Ascending aorta (tissue), 2 donors: ENCODE measurements at regions not wholly inside any gene's neighbourhood (a gene's known extent, or its start where the extent isn't known, plus 50 kb on each side); places are given as distances from the start of the nearest gene placed in this dataset.
"Not testable (repeated sequence)": the region's sequence is repeated elsewhere in the genome, so short reads cannot be mapped to it uniquely, and the experiment has no call there.

Experiments
- DNase-seq, 2 donors: peaks; one replicate each; pipeline ENCODE4 v3.0.0-alpha.2; 2019; ENCODE audit warnings: low spot score in 2 of 2
- H3K27ac ChIP-seq, 2 donors: fragments of 200-600 bp; sonication (generic); one replicate each; pipeline ENCODE4 v1.5.1; 2016 to 2017; ENCODE audit warnings: mild to moderate bottlenecking in 1 of 2
- H3K27me3 ChIP-seq: fragments of 200-600 bp; sonication (generic); one replicate; pipeline ENCODE4 v1.5.1; 2017
- H3K36me3 ChIP-seq, 2 donors: fragments of 200-600 bp; sonication (generic); one replicate each; pipeline ENCODE4 v1.5.1; 2016
- H3K4me1 ChIP-seq, 2 donors: fragments of 200-600 bp; sonication (generic); one replicate each; pipeline ENCODE4 v1.5.1; 2016 to 2017; ENCODE audit warnings: mild to moderate bottlenecking in 1 of 2
- H3K4me3 ChIP-seq, 2 donors: fragments of 200-600 bp; sonication (generic); one replicate each; pipeline ENCODE4 v1.5.1; 2016 to 2017; ENCODE audit warnings: mild to moderate bottlenecking in 1 of 2
- H3K9me3 ChIP-seq, 2 donors: fragments of 200-600 bp; sonication (generic); one replicate each; pipeline ENCODE4 v1.5.1; 2016
- CTCF ChIP-seq, 3 experiments: fragments of 200-600 bp in 2 of 3; fragments of 450-650 bp in 1 of 3; sonication (generic) in 2 of 3; IDR thresholded peaks; one replicate each; pipeline ENCODE4 v1.5.1; 2016 to 2019; ENCODE audit warnings: antibody characterized with exemption in 3 of 3, mild to moderate bottlenecking in 1 of 3, moderate library complexity in 1 of 3
- intact Hi-C: fragments of 100-400 bp; cut with DNase I; formaldehyde crosslinking; loops from one replicate; pipeline ENCODE4 v1.15.1; 2023

GRCh38 chr5:108467563-108467962, 85.7 kb upstream of the FBXL17 start:
- Histone ChIP-seq H3K36me3 (no peaks in the 10 kb centered on the region), H3K4me1 (no peaks in the 10 kb centered on the region), H3K27me3 (no peaks in the 10 kb centered on the region), H3K27ac (no peak overlapping the region), H3K9me3 (no peaks in the 10 kb centered on the region), H3K4me3 (no peak overlapping the region)
- intact Hi-C loops: no loop called here
- no peak for DNase-seq
- no peak for TF ChIP-seq CTCF (IDR thresholded peaks at IDR 0.05)

- Histone ChIP-seq H3K27ac (no peak overlapping the region), H3K27me3 (no peaks in the 10 kb centered on the region), H3K4me1 (no peaks in the 10 kb centered on the region), H3K36me3 (no peaks in the 10 kb centered on the region), H3K9me3 (no peaks in the 10 kb centered on the region), H3K4me3 (no peak overlapping the region)
- TF ChIP-seq CTCF (IDR thresholded peaks at IDR 0.05): no peak
- DNase-seq: no peak
- intact Hi-C loops: no loop called here
These were observed 79.9 kb upstream of the FBXL17 start for GRCh38 chr5:108461628-108462367.

GRCh38 chr5:108459769-108460168, 77.9 kb upstream of the FBXL17 start:
- H3K9me3 ChIP-seq: no peaks in the 10 kb centered on the region
- no peaks in the 10 kb centered on the region for H3K4me1 ChIP-seq
- no peaks in the 10 kb centered on the region for H3K27me3 ChIP-seq
- no peaks in the 10 kb centered on the region for H3K36me3 ChIP-seq
- no peak for TF ChIP-seq CTCF (IDR thresholded peaks at IDR 0.05)
- H3K4me3 ChIP-seq: no peak overlapping the region
- intact Hi-C loops: no loop called here
- no peak overlapping the region for H3K27ac ChIP-seq
- DNase-seq: no peak

- no peaks in the 10 kb centered on the region for H3K36me3 ChIP-seq
- H3K4me1 ChIP-seq: no peaks in the 10 kb centered on the region
- intact Hi-C loops: no loop called here
- no peak for DNase-seq
- no peak overlapping the region for H3K4me3 ChIP-seq
- no peaks in the 10 kb centered on the region for H3K27me3 ChIP-seq
- no peak overlapping the region for H3K27ac ChIP-seq
- TF ChIP-seq CTCF (IDR thresholded peaks at IDR 0.05): no peak
- peaks cover 0 to 3% of the 10 kb centered on the region in 2 donors for H3K9me3 ChIP-seq
These were observed 69.4 kb upstream of the FBXL17 start for GRCh38 chr5:108451269-108451668.

GRCh38 chr5:108444130-108444529, 62.2 kb upstream of the FBXL17 start:
- H3K27me3 ChIP-seq, intact Hi-C loops, H3K27ac ChIP-seq, H3K4me3 ChIP-seq, H3K36me3 ChIP-seq, H3K4me1 ChIP-seq, H3K9me3 ChIP-seq, DNase-seq: not testable (repeated sequence)

GRCh38 chr5:108442063-108442651, 60.3 kb upstream of the FBXL17 start:
- H3K9me3 ChIP-seq, intact Hi-C loops, H3K36me3 ChIP-seq, H3K4me3 ChIP-seq, H3K27ac ChIP-seq, DNase-seq, H3K27me3 ChIP-seq, H3K4me1 ChIP-seq: not testable (repeated sequence)
